ENCODE measurements at regions not wholly inside any gene's neighbourhood (a gene's known extent, or its start where the extent isn't known, plus 50 kb on each side); places are given as distances from the start of the nearest gene placed in this dataset.

DNA sequence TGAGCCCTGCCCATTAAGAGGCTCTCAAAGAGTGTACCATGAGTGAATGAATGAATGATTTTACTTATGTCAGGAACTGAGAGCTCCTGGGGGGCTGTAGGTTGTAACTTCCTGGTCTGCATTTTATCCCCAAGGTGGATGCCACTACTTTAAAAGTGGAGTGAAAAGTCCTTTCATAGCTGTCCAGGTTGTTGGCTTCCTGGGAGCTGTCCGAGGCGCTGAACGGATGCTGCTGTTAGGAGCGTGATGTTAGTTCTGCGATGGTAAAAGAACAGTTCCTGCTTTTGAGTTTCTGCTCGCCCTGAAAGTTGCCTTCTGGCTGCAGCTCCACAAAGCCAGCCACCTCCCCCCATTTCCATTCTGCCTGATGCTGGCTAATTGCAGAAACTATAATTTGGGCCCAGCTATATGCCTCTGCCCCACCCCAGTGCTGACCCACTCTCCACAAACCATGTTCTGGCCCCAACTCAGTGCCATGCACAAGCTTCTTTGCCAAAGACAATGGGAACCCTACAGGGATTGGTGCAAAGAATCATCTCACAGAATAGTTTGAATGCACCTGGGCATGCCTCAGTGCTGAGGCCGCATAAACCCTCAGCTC, 330.9 kb upstream of the CDH4 start:
- Histone ChIP-seq H3K9me3 (replicated peaks; ENCODE audit: insufficient read depth, low read length) (no peaks in the 10 kb centered on the region), H3K4me2 (ENCODE audit: low read depth, low read length) (no peak overlapping the region), H3K9me2 (replicated peaks; ENCODE audit: insufficient read depth, low read length) (no peaks in the 10 kb centered on the region), H3K36me3 (replicated peaks; ENCODE audit: insufficient read depth, low read length) (no peaks in the 10 kb centered on the region), H4K20me1 (ENCODE audit: insufficient read depth, low read length) (no peaks in the 10 kb centered on the region), H3K27me3 (replicated peaks; ENCODE audit: insufficient read depth, low read length) (no peaks in the 10 kb centered on the region), H3K4me1 (ENCODE audit: low read length) (no peaks in the 10 kb centered on the region), H3F3A (ENCODE audit: insufficient read depth, low read length) (no peaks in the 10 kb centered on the region), H3K27ac (ENCODE audit: low read length) (no peak overlapping the region), H2AFZ (ENCODE audit: low read length) (no peak overlapping the region), H3K4me3 (ENCODE audit: low read length) (no peak overlapping the region), H3K9ac (ENCODE audit: low read length) (no peak overlapping the region), H3K79me2 (ENCODE audit: low read length) (no peaks in the 10 kb centered on the region)
- no peak for TF ChIP-seq EZH2phosphoT487 (IDR thresholded peaks at IDR 0.05; ENCODE audit: low read length)
- no peak for TF ChIP-seq EZH2 (optimal IDR thresholded peaks at IDR 0.05; ENCODE audit: low read depth, low read length)
- TF ChIP-seq CTCF (IDR thresholded peaks at IDR 0.05; ENCODE audit: low read length), result no peak
- peak; percentile 58 for DNase-seq

DNA sequence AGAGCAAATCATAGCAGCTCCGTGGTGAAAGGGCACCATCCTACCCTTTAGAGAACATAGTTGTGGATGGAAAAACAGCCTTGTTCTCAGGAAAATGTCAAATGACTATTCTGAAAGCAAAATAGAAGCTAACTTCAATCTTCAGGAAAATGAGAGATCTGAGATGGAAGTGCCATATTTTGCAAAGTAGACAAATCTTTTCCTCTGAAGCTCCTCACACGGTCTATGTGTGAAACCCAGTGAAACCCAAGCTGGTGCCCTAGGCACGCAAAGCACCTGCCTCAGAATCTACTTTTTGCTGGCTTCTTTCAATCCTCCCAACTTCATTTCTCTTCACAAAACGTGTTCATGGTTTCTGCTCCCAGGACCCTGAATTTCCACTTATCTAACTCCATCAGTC, 325.2 kb upstream of the CDH4 start:
- no peak for DNase-seq
- H3K79me2 ChIP-seq (ENCODE audit: low read length), result no peaks in the 10 kb centered on the region
- no peaks in the 10 kb centered on the region for H3K36me3 ChIP-seq (replicated peaks; ENCODE audit: insufficient read depth, low read length)
- no peaks in the 10 kb centered on the region for H3K27me3 ChIP-seq (replicated peaks; ENCODE audit: insufficient read depth, low read length)
- no peaks in the 10 kb centered on the region for H4K20me1 ChIP-seq (ENCODE audit: insufficient read depth, low read length)
- H3K9me3 ChIP-seq (replicated peaks; ENCODE audit: insufficient read depth, low read length), result no peaks in the 10 kb centered on the region
- H3K9me2 ChIP-seq (replicated peaks; ENCODE audit: insufficient read depth, low read length), result no peaks in the 10 kb centered on the region
- H3F3A ChIP-seq (ENCODE audit: insufficient read depth, low read length), result no peaks in the 10 kb centered on the region
- H2AFZ ChIP-seq (ENCODE audit: low read length), result no peak overlapping the region
- no peak overlapping the region for H3K4me2 ChIP-seq (ENCODE audit: low read depth, low read length)
- no peak overlapping the region for H3K4me3 ChIP-seq (ENCODE audit: low read length)
- H3K4me1 ChIP-seq (ENCODE audit: low read length), result no peaks in the 10 kb centered on the region
- no peak for TF ChIP-seq EZH2phosphoT487 (IDR thresholded peaks at IDR 0.05; ENCODE audit: low read length)
- TF ChIP-seq CTCF (IDR thresholded peaks at IDR 0.05; ENCODE audit: low read length), result no peak
- TF ChIP-seq EZH2 (optimal IDR thresholded peaks at IDR 0.05; ENCODE audit: low read depth, low read length), result no peak
- no peak overlapping the region for H3K9ac ChIP-seq (ENCODE audit: low read length)
- H3K27ac ChIP-seq (ENCODE audit: low read length), result no peak overlapping the region

GRCh38 chr20:60928341-60928740, 323.7 kb upstream of the CDH4 start:
- Histone ChIP-seq H3K4me2 (ENCODE audit: low read depth, low read length) (no peak overlapping the region), H3F3A (ENCODE audit: insufficient read depth, low read length) (no peaks in the 10 kb centered on the region), H3K79me2 (ENCODE audit: low read length) (no peaks in the 10 kb centered on the region), H3K9me2 (replicated peaks; ENCODE audit: insufficient read depth, low read length) (no peaks in the 10 kb centered on the region), H3K36me3 (replicated peaks; ENCODE audit: insufficient read depth, low read length) (no peaks in the 10 kb centered on the region), H3K9me3 (replicated peaks; ENCODE audit: insufficient read depth, low read length) (no peaks in the 10 kb centered on the region), H3K27me3 (replicated peaks; ENCODE audit: insufficient read depth, low read length) (no peaks in the 10 kb centered on the region), H2AFZ (ENCODE audit: low read length) (no peak overlapping the region), H4K20me1 (ENCODE audit: insufficient read depth, low read length) (no peaks in the 10 kb centered on the region), H3K4me3 (ENCODE audit: low read length) (no peak overlapping the region), H3K27ac (ENCODE audit: low read length) (no peak overlapping the region), H3K9ac (ENCODE audit: low read length) (no peak overlapping the region), H3K4me1 (ENCODE audit: low read length) (no peaks in the 10 kb centered on the region)
- DNase-seq, result no peak
- TF ChIP-seq EZH2phosphoT487 (IDR thresholded peaks at IDR 0.05; ENCODE audit: low read length) (no peak), EZH2 (optimal IDR thresholded peaks at IDR 0.05; ENCODE audit: low read depth, low read length) (no peak), CTCF (IDR thresholded peaks at IDR 0.05; ENCODE audit: low read length) (no peak)
